A549 (cell line): ENCODE measurements at regions not wholly inside any gene's neighbourhood (a gene's known extent, or its start where the extent isn't known, plus 50 kb on each side); places are given as distances from the start of the nearest gene placed in this dataset.
A peak's percentile ranks its signal among the peaks of the same experiment; 100 is the strongest.

Experiments used
- ATAC-seq, 2 experiments: fragments of 200-7000 bp in 1 of 2; fragments of >200 bp in 1 of 2; cut with Nextera tagmentation in 1 of 2; cut with Tn5 transposase in 1 of 2; 3 replicates each; pipeline versions ENCODE4 v1.8.0 to v1.9.1; 2018 to 2020; ENCODE audit warnings: mild to moderate bottlenecking in 1 of 2, moderate library complexity in 1 of 2
- CTCF ChIA-PET: fragments of 300-600 bp; sonication (Branson Sonifier 250); formaldehyde crosslinking; extraction: SDS; loops from one replicate; lab custom pipeline; 2021; ENCODE audit warnings: antibody characterized with exemption, inconsistent platforms; lab: Yijun Ruan, JAX
- POLR2A ChIA-PET: fragments of 350-600 bp; formaldehyde crosslinking; extraction: SDS; loops from one replicate; lab custom pipeline; 2021; ENCODE audit warnings: antibody characterized with exemption, inconsistent platforms; lab: Yijun Ruan, JAX
- DNase-seq, 2 experiments: peaks; one replicate each; pipeline versions ENCODE4 v3.0.0 to v3.0.0-alpha.2; 2011 to 2016; ENCODE audit warnings: low read depth in 1 of 2, low spot score in 1 of 2
- FAIRE-seq: peaks from 2 replicates; lab custom pipeline; 2011; peaks lifted over from hg19 to GRCh38; lab: Jason Lieb, UNC
- H3K27ac ChIP-seq, 2 experiments: fragments of >200 bp; sonication (Bioruptor Twin); formaldehyde crosslinking; 3 replicates each; pipeline ENCODE4 v1.5.1; 2016 to 2017
- H3K4me1 ChIP-seq: fragments of >200 bp; sonication (Bioruptor Twin); formaldehyde crosslinking; 3 replicates; pipeline ENCODE4 v1.6.1; 2016
- H3K4me2 ChIP-seq: fragments of >200 bp; sonication (Bioruptor Twin); formaldehyde crosslinking; 3 replicates; pipeline ENCODE4 v1.6.1; 2016
- H3K4me3 ChIP-seq: fragments of >200 bp; sonication (Bioruptor Twin); formaldehyde crosslinking; 3 replicates; pipeline ENCODE4 v1.5.1; 2016
- H3K9me3 ChIP-seq: fragments of >200 bp; sonication (Bioruptor Twin); formaldehyde crosslinking; 3 replicates; pipeline ENCODE4 v1.6.1; 2016
- ATOH8 ChIP-seq: fragments of 250-450 bp; sonication (Bioruptor Pico); IDR thresholded peaks from 2 replicates; pipeline ENCODE4 v1.5.0; 2020; ENCODE audit warnings: low read depth, mild to moderate bottlenecking, moderate library complexity
- CBX2 ChIP-seq: fragments of 200-600 bp; sonication (generic); IDR thresholded peaks from 2 replicates; pipeline ENCODE4 v1.6.1; 2016; ENCODE audit warnings: low read depth, mild to moderate bottlenecking, borderline replicate concordance
- CEBPB ChIP-seq, 2 experiments: fragments of >200 bp in 1 of 2; sonication (Bioruptor Twin) in 1 of 2; formaldehyde crosslinking in 1 of 2; IDR thresholded peaks; 2 replicates each; pipeline ENCODE4 v1.6.1; 2012 to 2016
- CHD4 ChIP-seq: fragments of 200-600 bp; sonication (generic); IDR thresholded peaks from 2 replicates; pipeline ENCODE4 v1.6.1; 2016; ENCODE audit warnings: antibody characterized with exemption, mild to moderate bottlenecking, borderline replicate concordance
- E2F6 ChIP-seq: IDR thresholded peaks from 2 replicates; pipeline ENCODE4 v1.6.1; 2012; ENCODE audit warnings: low read depth, borderline replicate concordance
- EHMT2 ChIP-seq: fragments of 200-600 bp; sonication (generic); IDR thresholded peaks from 2 replicates; pipeline ENCODE4 v1.6.1; 2016; ENCODE audit warnings: antibody characterized with exemption, low read depth, mild to moderate bottlenecking, moderate library complexity
- EP300 ChIP-seq, 2 experiments: fragments of >200 bp; sonication (Bioruptor Twin); formaldehyde crosslinking; IDR thresholded peaks; 2 replicates in 1 of 2; 3 replicates in 1 of 2; pipeline ENCODE4 v1.6.1; 2016 to 2017
- ESRRA ChIP-seq: fragments of 150-350 bp; IDR thresholded peaks from 2 replicates; pipeline ENCODE4 v1.6.1; 2014; ENCODE audit warnings: mild to moderate bottlenecking, low read length, borderline replicate concordance
- FOSL2 ChIP-seq, 2 experiments: fragments of 450-650 bp in 1 of 2; fragments of >200 bp in 1 of 2; sonication (Bioruptor Twin) in 1 of 2; formaldehyde crosslinking; IDR thresholded peaks; 2 replicates each; pipeline versions ENCODE4 v1.5.0 to v1.6.1; 2016 to 2020; ENCODE audit warnings: mild to moderate bottlenecking in 1 of 2, moderate library complexity in 1 of 2
- HEYL ChIP-seq: fragments of 250-450 bp; sonication (Bioruptor Pico); IDR thresholded peaks from 2 replicates; pipeline ENCODE4 v1.8.0; 2021; ENCODE audit warnings: mild to moderate bottlenecking, moderate library complexity
- HOXB5 ChIP-seq: fragments of 250-450 bp; sonication (Bioruptor Pico); IDR thresholded peaks from 2 replicates; pipeline ENCODE4 v1.5.0; 2020; ENCODE audit warnings: mild to moderate bottlenecking, moderate library complexity
- JUN ChIP-seq, 2 experiments: fragments of >200 bp; sonication (Bioruptor Twin); formaldehyde crosslinking; IDR thresholded peaks; 2 replicates in 1 of 2; 3 replicates in 1 of 2; pipeline ENCODE4 v1.6.1; 2016 to 2017
- MAZ ChIP-seq: fragments of 150-350 bp; IDR thresholded peaks from 2 replicates; pipeline ENCODE4 v1.6.1; 2014; ENCODE audit warnings: antibody characterized with exemption, low read depth, low read length, borderline replicate concordance
- MYC ChIP-seq: IDR thresholded peaks from 2 replicates; pipeline ENCODE4 v1.6.1; 2012; ENCODE audit warnings: mild to moderate bottlenecking, inconsistent platforms, low read length, improper control_type of control experiment, borderline replicate concordance
- NFE2L2 ChIP-seq: fragments of 150-350 bp; conservative IDR thresholded peaks from 2 replicates; pipeline ENCODE4 v1.6.1; 2014; ENCODE audit warnings: low read length
- NPAS2 ChIP-seq: fragments of 250-450 bp; sonication (Bioruptor Pico); IDR thresholded peaks from 2 replicates; pipeline ENCODE4 v1.8.0; 2022; ENCODE audit warnings: mild to moderate bottlenecking, moderate library complexity, borderline replicate concordance
- PBX3 ChIP-seq: IDR thresholded peaks from 2 replicates; pipeline ENCODE4 v1.6.1; 2012
- PHF8 ChIP-seq: fragments of 200-600 bp; sonication (generic); IDR thresholded peaks from 2 replicates; pipeline ENCODE4 v1.6.1; 2016; ENCODE audit warnings: low read depth, mild to moderate bottlenecking, antibody characterized with exemption, moderate library complexity, borderline replicate concordance
- POLR2AphosphoS2 ChIP-seq: conservative IDR thresholded peaks from 2 replicates; pipeline ENCODE4 v1.6.1; 2012; ENCODE audit warnings: low read length, improper control_type of control experiment, inconsistent platforms
- RARB ChIP-seq: fragments of 250-450 bp; sonication (Bioruptor Pico); IDR thresholded peaks from 2 replicates; pipeline ENCODE4 v1.8.0; 2021; ENCODE audit warnings: mild to moderate bottlenecking, moderate library complexity
- RCOR1 ChIP-seq: fragments of 150-350 bp; IDR thresholded peaks from 2 replicates; pipeline ENCODE4 v1.6.1; 2014; ENCODE audit warnings: antibody characterized with exemption, low read length, low read depth
- REST ChIP-seq: fragments of 200-600 bp; sonication (generic); IDR thresholded peaks from 2 replicates; pipeline ENCODE4 v1.6.1; 2016; ENCODE audit warnings: antibody characterized with exemption, mild to moderate bottlenecking, moderate library complexity
- TFCP2L1 ChIP-seq: fragments of 250-450 bp; sonication (Bioruptor Pico); IDR thresholded peaks from 2 replicates; pipeline ENCODE4 v1.5.0; 2021; ENCODE audit warnings: mild to moderate bottlenecking
- ZFP36 ChIP-seq: fragments of 450-650 bp; IDR thresholded peaks from 2 replicates; pipeline ENCODE4 v1.6.1; 2014; ENCODE audit warnings: borderline replicate concordance; ENCODE audit not compliant: partially characterized antibody
- WGBS: methylation state at CpG from one replicate; pipeline ENCODE4 v1.1.6; 2017; ENCODE audit errors: missing lambda C conversion rate; 5-methylcytosine and 5-hydroxymethylcytosine counted together

- ATAC-seq (no peak), FAIRE-seq (peak; percentile 23), DNase-seq (no peak)
- Histone ChIP-seq H3K9me3 (no peaks in the 10 kb centered on the region), H3K27ac (no peak overlapping the region), H3K4me3 (no peak overlapping the region), H3K4me1 (no peaks in the 10 kb centered on the region), H3K4me2 (no peak overlapping the region)
- POLR2A ChIA-PET: no interaction called here
- 45% methylated on average over 2 of the region's 2 CpGs for WGBS
- TF ChIP-seq CEBPB (IDR thresholded peaks at IDR 0.05) (peak in 1 of 2 experiments; percentile 35; a peak in 1 of 4 replicates), ESRRA (no peak)
- TF ChIP-seq, all 56 proteins: peak for 1
- CTCF ChIA-PET: no interaction called here
These were observed 728.0 kb downstream of the CDH9 start for GRCh38 chr5:26310415-26310814.

- WGBS: 5% methylated on average over 1 of the region's 1 CpG
- H3K27ac ChIP-seq: no peak overlapping the region
- CTCF ChIA-PET: no interaction called here
- POLR2A ChIA-PET: no interaction called here
- no peak overlapping the region for H3K4me2 ChIP-seq
- FAIRE-seq: no peak
- DNase-seq: no peak
- H3K4me1 ChIP-seq: no peaks in the 10 kb centered on the region
- TF ChIP-seq ATOH8 (no peak), PHF8 (no peak), TFCP2L1 (CRISPR knock-in tag) (no peak), HEYL (no peak), EP300 (IDR thresholded peaks at IDR 0.05) (no peak), FOSL2 (IDR thresholded peaks at IDR 0.05) (no peak), FOSL2 (CRISPR knock-in tag; IDR thresholded peaks at IDR 0.05) (no peak), POLR2AphosphoS2 (no peak), NPAS2 (CRISPR knock-in tag) (no peak), CHD4 (no peak), EHMT2 (no peak), MAZ (no peak), PBX3 (no peak), JUN (IDR thresholded peaks at IDR 0.05) (no peak)
- ATAC-seq: no peak
- no peaks in the 10 kb centered on the region for H3K9me3 ChIP-seq
- no peak overlapping the region for H3K4me3 ChIP-seq
These were observed 742.8 kb downstream of the CDH9 start for GRCh38 chr5:26295541-26295940.

GRCh38 chr5:26282190-26282589 lies 756.2 kb downstream of the CDH9 start:
- no peak overlapping the region for H3K27ac ChIP-seq
- ATAC-seq: no peak
- DNase-seq: no peak
- no peak overlapping the region for H3K4me3 ChIP-seq
- POLR2A ChIA-PET: no interaction called here
- TF ChIP-seq FOSL2 (IDR thresholded peaks at IDR 0.05): no peak
- TF ChIP-seq FOSL2 (CRISPR knock-in tag; IDR thresholded peaks at IDR 0.05): no peak
- TF ChIP-seq TFCP2L1 (CRISPR knock-in tag): no peak
- no peak for TF ChIP-seq REST
- TF ChIP-seq RCOR1: no peak
- TF ChIP-seq EP300 (IDR thresholded peaks at IDR 0.05): no peak
- TF ChIP-seq CBX2: no peak
- no peak for TF ChIP-seq NFE2L2
- no peak for TF ChIP-seq RARB
- no peak for TF ChIP-seq E2F6
- TF ChIP-seq MYC: no peak
- no peak for TF ChIP-seq HOXB5
- no peak for TF ChIP-seq ZFP36
- 26% methylated on average over 1 of the region's 1 CpG for WGBS
- H3K4me1 ChIP-seq: no peaks in the 10 kb centered on the region
- no peaks in the 10 kb centered on the region for H3K9me3 ChIP-seq
- CTCF ChIA-PET: no interaction called here
- FAIRE-seq: no peak
- no peak overlapping the region for H3K4me2 ChIP-seq
